ENCODE measurements at regions not wholly inside any gene's neighbourhood (a gene's known extent, or its start where the extent isn't known, plus 50 kb on each side); places are given as distances from the start of the nearest gene placed in this dataset.
"Not testable (repeated sequence)": the region's sequence is repeated elsewhere in the genome, so short reads cannot be mapped to it uniquely, and the experiment has no call there.

DNA sequence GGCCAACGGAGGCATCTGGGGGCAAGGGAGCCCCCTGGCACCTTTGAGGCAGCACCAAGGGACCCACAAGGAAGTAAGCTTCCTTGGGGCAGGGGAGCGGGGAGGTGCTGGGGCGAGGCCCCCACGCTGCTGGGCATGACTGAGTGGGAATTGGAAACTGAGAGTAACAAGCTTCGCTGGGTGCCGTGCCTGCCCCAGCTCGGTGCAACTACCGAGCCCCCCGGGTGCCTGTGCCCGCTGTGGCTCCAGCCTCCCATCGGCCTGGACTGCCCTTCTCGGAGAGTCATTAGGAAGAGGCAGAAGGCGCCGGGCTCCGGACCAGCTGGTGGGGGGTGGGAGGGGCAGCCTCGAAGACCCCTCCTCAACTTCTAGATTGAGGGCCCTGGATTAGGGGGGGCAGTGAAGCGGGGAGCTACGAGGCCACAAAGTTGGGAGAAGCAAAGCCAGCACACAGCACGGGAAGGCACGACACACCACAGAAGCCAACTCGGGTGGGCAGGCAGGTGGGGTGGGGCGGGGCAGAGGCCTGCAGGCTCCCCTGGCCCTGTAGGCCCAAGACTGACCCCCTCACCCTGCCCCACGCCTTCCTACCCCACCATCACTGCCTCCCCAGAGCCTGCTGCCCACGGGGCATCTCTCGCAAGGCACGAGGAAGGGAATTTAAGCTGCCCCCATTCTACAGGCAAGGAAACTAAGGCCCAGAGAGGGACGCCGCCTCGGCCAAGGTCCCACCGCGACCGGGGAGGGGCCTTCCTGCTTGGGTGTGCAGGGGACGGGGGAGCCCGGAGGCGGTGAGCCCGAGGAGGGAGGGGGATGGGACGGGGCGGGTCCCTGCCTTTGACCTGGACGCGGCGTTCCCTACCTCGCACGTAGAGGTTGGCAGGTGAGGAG, 83.2 kb downstream of the PTPRS start:
- ATAC-seq, result no peak

GRCh38 chr19:5255602-5256231, 84.9 kb downstream of the PTPRS start:
- no peak for ATAC-seq

GRCh38 chr19:5254944-5255343, 85.7 kb downstream of the PTPRS start:
- ATAC-seq, result no peak

GRCh38 chr19:5254543-5254942, 86.1 kb downstream of the PTPRS start:
- ATAC-seq, result no peak

DNA sequence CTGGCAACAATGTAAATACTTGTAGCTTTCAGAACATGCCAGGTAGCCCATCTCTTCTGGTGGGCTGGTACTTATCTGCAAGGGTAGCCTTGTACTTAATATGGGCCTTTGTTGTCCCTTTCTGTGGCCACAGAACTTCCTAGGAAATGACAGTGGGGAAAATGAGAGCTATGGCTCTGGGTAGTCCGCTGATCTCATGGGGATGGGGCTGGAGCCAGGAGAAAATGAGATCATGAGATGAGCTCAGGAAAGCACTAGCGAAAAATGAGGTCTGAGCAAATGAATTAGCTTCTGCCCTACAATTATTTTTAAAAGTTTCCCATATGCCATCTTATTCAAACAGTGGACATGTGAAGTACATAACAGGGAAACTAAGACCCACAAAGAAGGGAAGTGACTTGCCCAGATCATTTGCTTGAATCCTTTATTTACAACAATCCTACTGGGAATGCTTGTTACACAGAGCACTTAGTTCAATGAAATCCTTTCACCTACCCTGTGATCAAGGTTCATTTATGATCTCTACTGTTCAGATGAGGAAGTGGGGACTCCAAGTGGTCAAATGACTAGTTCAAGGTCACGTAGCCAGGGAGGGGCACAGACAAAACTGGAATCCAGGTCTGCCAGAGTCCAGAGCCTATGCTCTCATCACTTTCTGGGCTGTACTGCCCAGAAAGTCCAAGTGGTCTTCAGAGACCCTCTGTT, 87.1 kb downstream of the PTPRS start:
- ATAC-seq, result no peak

- no peak for ATAC-seq
Observed at GRCh38 chr19:5251096-5252065, 89.2 kb downstream of the PTPRS start.

- ATAC-seq, result no peak
Observed at GRCh38 chr19:5250127-5250659, 90.4 kb downstream of the PTPRS start.

DNA sequence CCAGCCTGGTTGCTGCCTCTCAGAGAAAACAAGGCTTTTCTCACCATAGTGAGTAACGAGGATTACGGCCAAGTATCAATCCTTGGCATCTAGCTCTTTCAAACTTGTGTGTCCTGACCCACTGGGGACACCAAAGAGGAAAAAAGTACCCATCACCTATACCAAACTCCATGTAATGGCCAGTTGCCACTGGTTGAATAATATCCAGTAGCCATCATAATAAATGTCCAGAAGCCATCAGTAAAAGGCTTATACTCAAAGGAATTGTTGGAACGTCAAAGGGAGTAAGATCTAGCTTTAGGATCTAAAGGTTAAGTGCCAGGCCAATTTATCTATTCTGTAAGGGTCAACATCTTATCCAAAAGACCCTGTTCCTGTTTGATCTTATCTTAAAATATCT, 91.1 kb downstream of the PTPRS start:
- ATAC-seq, result no peak

GRCh38 chr19:5247957-5248705, 92.5 kb downstream of the PTPRS start:
- no peak for ATAC-seq

DNA sequence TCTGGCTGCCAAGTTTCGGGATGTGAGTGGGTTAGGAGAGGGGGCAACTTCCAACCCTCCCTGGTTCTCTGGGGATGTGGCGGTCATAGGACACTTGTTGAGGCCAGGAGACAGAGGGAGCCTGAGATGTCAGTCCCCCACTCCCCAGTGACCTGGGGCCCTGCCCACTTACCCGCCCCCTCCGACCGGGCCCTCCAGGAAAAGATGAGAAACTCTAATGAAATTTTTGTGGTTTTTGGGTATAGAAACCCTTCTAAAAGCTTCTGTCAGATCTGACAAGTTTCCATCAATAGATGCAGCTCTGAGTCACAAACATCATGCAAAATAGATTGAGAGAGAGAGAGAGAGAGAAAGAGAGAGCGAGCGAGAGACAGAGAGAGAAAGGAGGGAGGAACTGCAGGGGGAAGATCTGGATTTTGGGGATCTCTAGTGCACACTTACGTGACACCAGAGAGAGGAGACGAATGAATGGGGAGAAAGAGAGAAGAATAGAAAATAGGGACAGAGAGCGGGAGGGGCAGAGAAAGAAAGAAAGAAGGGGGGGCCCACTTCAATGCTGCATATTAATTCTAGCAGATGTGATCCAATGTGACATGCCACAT, 94.0 kb downstream of the PTPRS start:
- ATAC-seq, result peak in 1 of 2 donors; percentile 68

GRCh38 chr19:5245631-5246553, 94.7 kb downstream of the PTPRS start:
- ATAC-seq, result peak in 1 of 2 donors; percentile 30

DNA sequence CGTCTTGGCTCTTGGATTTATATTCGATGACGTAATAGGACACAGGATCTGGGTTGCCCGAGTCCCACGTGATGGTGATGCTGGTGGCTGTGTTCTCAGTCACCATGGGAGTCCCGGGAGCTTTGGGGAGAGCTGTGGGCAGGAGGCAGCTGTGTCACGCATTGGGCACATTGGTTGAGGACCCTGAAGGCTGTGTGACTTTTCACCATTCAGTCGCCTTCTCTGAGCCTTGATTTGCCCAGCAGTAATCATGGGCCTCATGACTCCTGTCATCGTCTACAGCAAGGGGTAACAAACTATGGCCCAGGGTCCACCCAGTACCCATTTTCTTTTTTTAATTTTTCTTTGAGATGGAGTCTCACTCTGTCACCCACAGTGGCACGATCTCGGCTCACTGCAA, 96.3 kb downstream of the PTPRS start:
- no peak for ATAC-seq

GRCh38 chr19:5243878-5244277, 96.7 kb downstream of the PTPRS start:
- no peak for ATAC-seq

DNA sequence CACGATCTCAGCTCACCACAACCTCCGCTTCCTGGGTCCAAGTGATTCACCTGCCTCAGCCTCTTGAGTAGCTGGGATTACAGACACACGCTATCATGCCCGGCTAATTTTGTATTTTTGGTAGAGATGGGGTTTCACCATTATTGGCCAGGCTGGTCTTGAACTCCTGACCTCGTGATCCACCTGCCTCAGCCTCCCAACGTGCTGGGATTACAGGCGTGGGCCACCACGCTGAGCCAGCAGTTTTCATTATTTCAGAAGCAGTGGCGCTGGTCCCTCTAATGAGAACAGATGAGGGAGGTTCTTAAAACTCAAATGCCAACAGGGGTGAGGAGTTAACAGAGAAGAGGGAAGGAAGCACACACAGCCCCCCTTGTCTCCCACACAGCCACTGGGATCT, 98.7 kb downstream of the PTPRS start:
- not testable (repeated sequence) for ATAC-seq

DNA sequence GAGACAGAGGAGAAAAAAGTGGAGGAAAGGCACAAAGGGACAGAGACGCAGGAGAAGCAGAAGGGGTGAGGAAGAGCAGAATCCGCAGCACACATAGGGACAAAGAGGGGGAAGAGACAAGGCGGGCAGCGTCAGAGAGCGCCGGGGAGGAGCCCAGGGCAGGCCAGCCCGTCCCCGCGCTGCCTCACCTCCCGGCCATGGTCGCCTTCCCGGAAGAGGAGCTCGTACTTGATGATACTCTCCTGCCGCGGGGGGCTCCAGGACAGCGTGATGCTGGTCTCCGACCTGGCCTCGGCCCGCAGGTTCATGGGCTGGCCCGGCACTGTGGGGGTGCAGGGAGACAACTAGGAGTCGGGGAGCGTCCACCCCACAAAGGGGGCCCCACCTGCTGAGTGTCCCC, 100.6 kb downstream of the PTPRS start:
- no peak for ATAC-seq

GRCh38 chr19:5238700-5239099, 101.9 kb downstream of the PTPRS start:
- no peak for ATAC-seq

DNA sequence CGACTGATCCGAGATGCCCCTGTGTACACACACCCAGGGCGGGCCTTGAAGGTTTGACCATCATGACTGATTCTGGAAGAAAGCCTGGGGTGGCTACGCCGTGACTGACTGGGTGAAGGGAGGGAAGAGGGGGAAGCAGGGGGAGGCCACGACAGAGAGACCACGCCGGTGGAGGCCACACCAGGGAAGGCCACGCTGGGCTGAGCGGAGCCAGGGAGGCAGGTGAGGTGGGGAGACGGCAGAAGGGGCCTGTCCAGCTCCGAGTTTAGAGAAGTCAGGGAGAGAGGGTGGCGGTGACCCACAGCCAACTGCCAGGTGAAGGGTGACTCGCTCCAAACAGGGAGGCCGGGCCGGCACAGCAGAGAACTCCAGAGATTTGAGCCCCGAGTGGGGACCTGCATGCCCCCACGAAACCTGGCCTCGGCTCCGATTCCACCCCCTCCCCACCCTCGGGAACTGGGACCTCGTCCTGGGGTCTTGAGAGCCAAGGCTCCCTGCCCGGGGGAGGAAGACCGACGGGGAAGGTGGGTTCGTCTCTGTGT, 102.6 kb downstream of the PTPRS start:
- no peak for ATAC-seq

DNA sequence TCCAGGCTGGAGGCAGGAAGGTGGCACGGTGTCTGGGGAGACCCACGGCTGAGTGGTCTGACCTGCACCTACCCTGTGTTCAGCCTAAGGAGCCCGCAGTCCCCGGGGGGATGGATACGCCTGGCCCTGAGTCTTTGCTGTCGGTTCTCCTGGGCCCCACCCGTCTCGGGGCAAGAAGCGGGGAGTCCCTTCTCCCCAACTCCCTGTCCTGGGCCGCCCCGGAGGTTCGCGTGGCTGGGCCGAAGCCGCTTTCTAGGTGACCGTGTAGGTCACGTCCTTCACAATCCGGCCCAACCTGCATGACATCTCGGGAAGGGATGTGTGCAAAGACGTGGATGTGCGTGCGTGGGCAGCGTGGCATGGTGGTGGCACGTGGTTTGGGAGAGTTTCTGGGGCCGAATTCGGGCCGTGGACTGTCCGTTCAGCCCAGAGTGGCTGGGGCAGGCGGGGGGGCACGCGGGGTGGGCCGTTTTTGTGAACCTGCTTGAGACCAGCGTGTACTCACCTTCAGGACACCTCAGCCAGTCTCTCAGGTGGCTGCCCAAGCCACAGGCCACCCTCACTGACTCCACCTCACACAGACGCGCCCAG, 103.3 kb downstream of the PTPRS start:
- no peak for ATAC-seq
